SK-N-SH (cell line): ENCODE measurements at regions not wholly inside any gene's neighbourhood (a gene's known extent, or its start where the extent isn't known, plus 50 kb on each side); places are given as distances from the start of the nearest gene placed in this dataset.

ENCODE experiments used
- CTCF ChIA-PET: fragments of 300-600, 350-600 bp; formaldehyde crosslinking; extraction: SDS; loops from one replicate; lab custom pipeline; 2021; lab: Yijun Ruan, JAX
- POLR2A ChIA-PET: fragments of 350-600 bp; sonication (Branson Sonifier 250); formaldehyde crosslinking; extraction: SDS; loops from one replicate; lab custom pipeline; 2020; ENCODE audit warnings: antibody characterized with exemption, inconsistent platforms; lab: Yijun Ruan, JAX
- DNase-seq: peaks from one replicate; pipeline ENCODE4 v3.0.0; 2012
- H2AFZ ChIP-seq: fragments of 200-600 bp; sonication (generic); 2 replicates; pipeline ENCODE4 v1.8.1; 2016; ENCODE audit warnings: antibody characterized with exemption, mild to moderate bottlenecking, low read depth
- H3F3A ChIP-seq: fragments of 200-600 bp; sonication (generic); replicated peaks from 2 replicates; pipeline ENCODE3; 2016; ENCODE audit warnings: antibody characterized with exemption, mild to moderate bottlenecking; ENCODE audit not compliant: insufficient read depth
- H3K27ac ChIP-seq, 2 experiments: fragments of 200-500 bp in 1 of 2; fragments of 200-600 bp in 1 of 2; sonication (Bioruptor generic) in 1 of 2; sonication (generic), shearing (Covaris generic) in 1 of 2; 2 replicates each; pipeline versions ENCODE4 v1.5.1 to v1.6.1; 2014 to 2016; ENCODE audit warnings: low read depth in 2 of 2, inconsistent platforms in 1 of 2, low read length in 1 of 2, mild to moderate bottlenecking in 1 of 2, mixed read lengths in 1 of 2
- H3K27me3 ChIP-seq: fragments of 200-600 bp; sonication (generic), shearing (Covaris generic); 2 replicates; pipeline ENCODE4 v1.6.1; 2016; ENCODE audit warnings: mixed run types; ENCODE audit not compliant: insufficient read depth
- H3K36me3 ChIP-seq, 2 experiments: fragments of 200-500 bp in 1 of 2; fragments of 200-600 bp in 1 of 2; sonication (Bioruptor generic) in 1 of 2; sonication (generic) in 1 of 2; replicated peaks in 1 of 2; 2 replicates each; pipeline versions ENCODE3 to v1.5.1; 2014 to 2016; ENCODE audit warnings: low read length in 1 of 2, mild to moderate bottlenecking in 1 of 2; ENCODE audit not compliant: insufficient read depth in 2 of 2, control insufficient read depth in 1 of 2
- H3K4me1 ChIP-seq, 2 experiments: fragments of 200-500 bp in 1 of 2; fragments of 200-600 bp in 1 of 2; sonication (Bioruptor generic) in 1 of 2; sonication (generic), shearing (Covaris generic) in 1 of 2; 2 replicates each; pipeline versions ENCODE4 v1.5.1 to v1.6.1; 2014 to 2016; ENCODE audit warnings: low read depth in 1 of 2, low read length in 1 of 2, mixed run types in 1 of 2; ENCODE audit not compliant: insufficient read depth in 2 of 2, control insufficient read depth in 1 of 2
- H3K4me2 ChIP-seq: fragments of 200-600 bp; sonication (generic), shearing (Covaris generic); 2 replicates; pipeline ENCODE4 v1.6.1; 2017; ENCODE audit warnings: mixed run types
- H3K4me3 ChIP-seq, 2 experiments: fragments of 200-500 bp in 1 of 2; fragments of 200-600 bp in 1 of 2; sonication (Bioruptor generic) in 1 of 2; sonication (generic), shearing (Covaris generic) in 1 of 2; 2 replicates each; pipeline versions ENCODE4 v1.5.1 to v1.8.1; 2014 to 2016; ENCODE audit warnings: low read depth in 2 of 2, inconsistent platforms in 1 of 2, low read length in 1 of 2, mild to moderate bottlenecking in 1 of 2, mixed read lengths in 1 of 2, moderate library complexity in 1 of 2
- H3K79me2 ChIP-seq: fragments of 200-600 bp; sonication (generic); 2 replicates; pipeline ENCODE4 v1.8.1; 2017; ENCODE audit warnings: mild to moderate bottlenecking; ENCODE audit not compliant: insufficient read depth
- H3K9ac ChIP-seq: fragments of 200-600 bp; sonication (generic); 2 replicates; pipeline ENCODE4 v1.6.1; 2017; ENCODE audit warnings: mixed run types
- H3K9me2 ChIP-seq: fragments of 200-600 bp; sonication (generic); 2 replicates; pipeline ENCODE4 v1.6.1; 2017; ENCODE audit warnings: mixed run types
- H3K9me3 ChIP-seq: fragments of 200-600 bp; sonication (generic); 2 replicates; pipeline ENCODE4 v1.6.1; 2017; ENCODE audit warnings: mixed run types, mild to moderate bottlenecking, moderate library complexity
- H4K20me1 ChIP-seq: fragments of 200-600 bp; sonication (generic); 2 replicates; pipeline ENCODE4 v1.6.1; 2017; ENCODE audit warnings: mild to moderate bottlenecking, mixed run types; ENCODE audit not compliant: insufficient read depth
- CHD2 ChIP-seq: fragments of 150-350 bp; IDR thresholded peaks from 2 replicates; pipeline ENCODE4 v1.6.1; 2018; ENCODE audit warnings: low read length; ENCODE audit not compliant: partially characterized antibody
- EZH2phosphoT487 ChIP-seq: fragments of 200-600 bp; sonication (generic); IDR thresholded peaks from 2 replicates; pipeline ENCODE4 v1.6.1; 2017; ENCODE audit warnings: low read depth, mixed run types, mild to moderate bottlenecking, antibody characterized with exemption, moderate library complexity, borderline replicate concordance
- FOSL2 ChIP-seq: IDR thresholded peaks from 2 replicates; pipeline ENCODE4 v1.4.0; 2012; ENCODE audit warnings: low read depth, mild to moderate bottlenecking, moderate library complexity, borderline replicate concordance
- FOXJ3 ChIP-seq: sonication (generic); formaldehyde crosslinking; IDR thresholded peaks from 2 replicates; pipeline ENCODE4 v1.5.1; 2020; ENCODE audit warnings: mild to moderate bottlenecking, missing genetic modification reagents
- FOXM1 ChIP-seq: IDR thresholded peaks from 2 replicates; pipeline ENCODE4 v1.4.0; 2012; ENCODE audit warnings: low read depth, mild to moderate bottlenecking
- JUND ChIP-seq: IDR thresholded peaks from 2 replicates; pipeline ENCODE4 v1.4.0; 2012
- MEF2A ChIP-seq: IDR thresholded peaks from 2 replicates; pipeline ENCODE4 v1.4.0; 2012; ENCODE audit warnings: low read depth, borderline replicate concordance
- NFIC ChIP-seq: IDR thresholded peaks from 2 replicates; pipeline ENCODE4 v1.4.0; 2012; ENCODE audit warnings: borderline replicate concordance
- NRF1 ChIP-seq: IDR thresholded peaks from 2 replicates; pipeline ENCODE4 v1.6.1; 2012; ENCODE audit warnings: low read depth, mild to moderate bottlenecking, low read length
- POLR2AphosphoS5 ChIP-seq: IDR thresholded peaks from 2 replicates; pipeline ENCODE4 v1.6.1; 2012; ENCODE audit warnings: low read depth, low read length
- RCOR1 ChIP-seq: fragments of 150-350 bp; IDR thresholded peaks from 2 replicates; pipeline ENCODE4 v1.6.1; 2017; ENCODE audit warnings: antibody characterized with exemption, low read length
- RFX5 ChIP-seq: IDR thresholded peaks from 2 replicates; pipeline ENCODE4 v1.6.1; 2012; ENCODE audit warnings: mild to moderate bottlenecking, improper control_type of control experiment, low read length
- RXRA ChIP-seq: IDR thresholded peaks from 2 replicates; pipeline ENCODE4 v1.4.0; 2012; ENCODE audit warnings: low read depth, mild to moderate bottlenecking, borderline replicate concordance
- SIN3A ChIP-seq: IDR thresholded peaks from 2 replicates; pipeline ENCODE4 v1.6.1; 2012; ENCODE audit warnings: low read depth, mild to moderate bottlenecking, low read length, moderate library complexity, borderline replicate concordance
- SMC3 ChIP-seq: IDR thresholded peaks from 2 replicates; pipeline ENCODE4 v1.6.1; 2012; ENCODE audit warnings: low read depth, low read length, improper control_type of control experiment
- TAF1 ChIP-seq: IDR thresholded peaks from 2 replicates; pipeline ENCODE4 v1.6.1; 2012; ENCODE audit warnings: low read depth, mild to moderate bottlenecking, low read length, moderate library complexity, borderline replicate concordance
- TCF12 ChIP-seq: IDR thresholded peaks from 2 replicates; pipeline ENCODE4 v1.4.0; 2012
- TEAD4 ChIP-seq: IDR thresholded peaks from 2 replicates; pipeline ENCODE4 v1.4.0; 2012; ENCODE audit warnings: mild to moderate bottlenecking, borderline replicate concordance; ENCODE audit not compliant: insufficient read depth
- YY1 ChIP-seq: IDR thresholded peaks from 2 replicates; pipeline ENCODE4 v1.4.0; 2012; ENCODE audit warnings: low read depth, mild to moderate bottlenecking
- WGBS: methylation state at CpG from one replicate; pipeline ENCODE4 v1.1.6; 2017; ENCODE audit warnings: low lambda C conversion rate; 5-methylcytosine and 5-hydroxymethylcytosine counted together
- TF ChIP-seq, protein P1 (sequence below): IDR thresholded peaks from 2 replicates; pipeline ENCODE4; 2012
- TF ChIP-seq, protein P2 (sequence below): IDR thresholded peaks from 2 replicates; pipeline ENCODE4 v1.4.0; 2012; ENCODE audit warnings: low read depth, borderline replicate concordance
- TF ChIP-seq, protein P3 (sequence below): fragments of 200-600 bp; sonication (generic); IDR thresholded peaks from 2 replicates; pipeline ENCODE4 v1.6.1; 2017; ENCODE audit warnings: antibody characterized with exemption, mild to moderate bottlenecking, moderate library complexity
- TF ChIP-seq, protein P4 (sequence below): fragments of 150-350 bp; IDR thresholded peaks from 2 replicates; pipeline ENCODE4 v1.6.1; 2017; ENCODE audit warnings: antibody characterized with exemption, low read length, low read depth, borderline replicate concordance
- TF ChIP-seq, protein P5 (sequence below): IDR thresholded peaks from 2 replicates; pipeline ENCODE4 v1.4.0; 2012; ENCODE audit warnings: low read depth, borderline replicate concordance

DNA sequence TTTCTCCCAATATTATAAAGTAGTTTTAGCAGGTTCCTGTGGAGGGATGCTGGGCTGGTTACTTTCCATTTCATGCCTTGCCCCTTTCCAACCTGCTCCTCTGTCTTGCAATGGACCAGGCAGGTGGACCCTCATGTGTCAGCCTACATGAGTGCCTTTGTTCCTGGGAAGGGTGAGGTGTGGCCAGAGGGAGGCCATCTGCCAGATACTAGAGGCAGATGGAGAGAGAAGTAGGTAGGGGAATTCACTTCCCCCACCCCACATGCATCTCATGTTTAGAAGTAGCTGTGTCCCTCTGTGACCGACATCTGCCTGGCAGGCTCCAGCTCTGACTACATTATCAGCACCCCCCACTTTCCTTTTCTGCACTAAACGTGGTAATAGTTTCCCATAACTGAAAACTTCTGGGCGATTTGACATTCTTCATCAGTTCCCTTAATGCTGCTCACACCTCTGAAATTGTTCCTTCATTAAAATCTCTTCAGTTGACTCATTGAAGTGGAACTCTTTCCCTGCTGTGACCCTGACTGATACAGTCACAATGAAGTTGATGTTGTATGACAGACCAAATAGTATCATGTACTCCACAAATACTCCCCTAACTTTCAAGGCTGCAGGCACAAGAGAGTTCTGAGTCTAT is 396.3 kb upstream of the FZD8 start:
- POLR2A ChIA-PET, result no interaction called here
- no peaks in the 10 kb centered on the region for H3K36me3 ChIP-seq
- no peaks in the 10 kb centered on the region for H3K9me3 ChIP-seq
- H3K9me2 ChIP-seq, result no peaks in the 10 kb centered on the region
- 40% methylated on average over 3 of the region's 3 CpGs for WGBS
- no peaks in the 10 kb centered on the region for H3K27me3 ChIP-seq
- no peak for DNase-seq
- H3K27ac ChIP-seq, result no peak overlapping the region
- no peak overlapping the region for H3K4me3 ChIP-seq
- no peak overlapping the region for H3K9ac ChIP-seq
- no peak overlapping the region for H3K4me2 ChIP-seq
- H4K20me1 ChIP-seq, result no peaks in the 10 kb centered on the region
- TF ChIP-seq, protein P1, sequence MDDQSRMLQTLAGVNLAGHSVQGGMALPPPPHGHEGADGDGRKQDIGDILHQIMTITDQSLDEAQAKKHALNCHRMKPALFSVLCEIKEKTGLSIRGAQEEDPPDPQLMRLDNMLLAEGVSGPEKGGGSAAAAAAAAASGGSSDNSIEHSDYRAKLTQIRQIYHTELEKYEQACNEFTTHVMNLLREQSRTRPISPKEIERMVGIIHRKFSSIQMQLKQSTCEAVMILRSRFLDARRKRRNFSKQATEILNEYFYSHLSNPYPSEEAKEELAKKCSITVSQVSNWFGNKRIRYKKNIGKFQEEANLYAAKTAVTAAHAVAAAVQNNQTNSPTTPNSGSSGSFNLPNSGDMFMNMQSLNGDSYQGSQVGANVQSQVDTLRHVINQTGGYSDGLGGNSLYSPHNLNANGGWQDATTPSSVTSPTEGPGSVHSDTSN, result no peak
- TF ChIP-seq FOSL2 (no peak), RXRA (no peak), TAF1 (no peak), FOXJ3 (CRISPR knock-in tag) (no peak), TCF12 (no peak), CHD2 (no peak), MEF2A (no peak), EZH2phosphoT487 (no peak), FOXM1 (no peak), NRF1 (no peak), JUND (no peak), SIN3A (no peak)
- TF ChIP-seq, protein P2, sequence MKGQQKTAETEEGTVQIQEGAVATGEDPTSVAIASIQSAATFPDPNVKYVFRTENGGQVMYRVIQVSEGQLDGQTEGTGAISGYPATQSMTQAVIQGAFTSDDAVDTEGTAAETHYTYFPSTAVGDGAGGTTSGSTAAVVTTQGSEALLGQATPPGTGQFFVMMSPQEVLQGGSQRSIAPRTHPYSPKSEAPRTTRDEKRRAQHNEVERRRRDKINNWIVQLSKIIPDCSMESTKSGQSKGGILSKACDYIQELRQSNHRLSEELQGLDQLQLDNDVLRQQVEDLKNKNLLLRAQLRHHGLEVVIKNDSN, result no peak
- TF ChIP-seq, protein P3, sequence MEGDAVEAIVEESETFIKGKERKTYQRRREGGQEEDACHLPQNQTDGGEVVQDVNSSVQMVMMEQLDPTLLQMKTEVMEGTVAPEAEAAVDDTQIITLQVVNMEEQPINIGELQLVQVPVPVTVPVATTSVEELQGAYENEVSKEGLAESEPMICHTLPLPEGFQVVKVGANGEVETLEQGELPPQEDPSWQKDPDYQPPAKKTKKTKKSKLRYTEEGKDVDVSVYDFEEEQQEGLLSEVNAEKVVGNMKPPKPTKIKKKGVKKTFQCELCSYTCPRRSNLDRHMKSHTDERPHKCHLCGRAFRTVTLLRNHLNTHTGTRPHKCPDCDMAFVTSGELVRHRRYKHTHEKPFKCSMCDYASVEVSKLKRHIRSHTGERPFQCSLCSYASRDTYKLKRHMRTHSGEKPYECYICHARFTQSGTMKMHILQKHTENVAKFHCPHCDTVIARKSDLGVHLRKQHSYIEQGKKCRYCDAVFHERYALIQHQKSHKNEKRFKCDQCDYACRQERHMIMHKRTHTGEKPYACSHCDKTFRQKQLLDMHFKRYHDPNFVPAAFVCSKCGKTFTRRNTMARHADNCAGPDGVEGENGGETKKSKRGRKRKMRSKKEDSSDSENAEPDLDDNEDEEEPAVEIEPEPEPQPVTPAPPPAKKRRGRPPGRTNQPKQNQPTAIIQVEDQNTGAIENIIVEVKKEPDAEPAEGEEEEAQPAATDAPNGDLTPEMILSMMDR, result no peak
- no peaks in the 10 kb centered on the region for H3F3A ChIP-seq
- H3K79me2 ChIP-seq, result no peaks in the 10 kb centered on the region
- H2AFZ ChIP-seq, result no peak overlapping the region
- H3K4me1 ChIP-seq, result no peaks in the 10 kb centered on the region
- CTCF ChIA-PET, result no interaction called here

DNA sequence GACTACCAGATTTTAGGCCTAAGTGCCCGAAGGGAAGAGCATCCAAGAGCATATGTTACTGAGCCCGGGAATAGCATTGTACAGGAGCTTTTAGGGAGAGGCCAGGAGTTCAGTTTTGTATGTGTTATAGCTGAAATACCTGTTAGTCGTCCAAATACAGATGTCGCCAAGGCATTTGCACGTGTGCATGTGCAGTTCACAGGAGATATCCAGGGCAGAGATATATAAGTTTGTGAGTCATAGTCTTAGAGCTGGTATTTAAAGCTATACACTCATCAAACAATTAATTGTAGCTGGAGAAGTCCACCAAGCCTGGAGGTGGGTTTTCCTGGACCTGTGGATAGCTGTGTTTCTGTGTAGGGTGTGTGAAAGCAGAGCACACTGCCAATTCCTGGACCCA is 394.0 kb upstream of the FZD8 start:
- H3K9me2 ChIP-seq, result no peaks in the 10 kb centered on the region
- H4K20me1 ChIP-seq, result no peaks in the 10 kb centered on the region
- H3K79me2 ChIP-seq, result no peaks in the 10 kb centered on the region
- no peak overlapping the region for H3K4me3 ChIP-seq
- no peak overlapping the region for H3K9ac ChIP-seq
- H2AFZ ChIP-seq, result no peak overlapping the region
- no peaks in the 10 kb centered on the region for H3K27me3 ChIP-seq
- no peaks in the 10 kb centered on the region for H3K4me1 ChIP-seq
- DNase-seq, result no peak
- H3K27ac ChIP-seq, result no peak overlapping the region
- POLR2A ChIA-PET, result interaction anchor here (1.0 kb wide), 1 partner anchor 15 kb away, joined by 3 read pairs; no protein-coding TSS in a partner anchor
- H3K9me3 ChIP-seq, result no peaks in the 10 kb centered on the region
- no peaks in the 10 kb centered on the region for H3K36me3 ChIP-seq
- H3F3A ChIP-seq, result no peaks in the 10 kb centered on the region
- CTCF ChIA-PET, result no interaction called here
- WGBS, result 73% methylated on average over 5 of the region's 5 CpGs
- no peak overlapping the region for H3K4me2 ChIP-seq
- no peak for TF ChIP-seq SIN3A
- no peak for TF ChIP-seq RCOR1
- TF ChIP-seq YY1, result no peak
- no peak for TF ChIP-seq TEAD4
- TF ChIP-seq SMC3, result no peak
- TF ChIP-seq RFX5, result no peak
- TF ChIP-seq, protein P4, sequence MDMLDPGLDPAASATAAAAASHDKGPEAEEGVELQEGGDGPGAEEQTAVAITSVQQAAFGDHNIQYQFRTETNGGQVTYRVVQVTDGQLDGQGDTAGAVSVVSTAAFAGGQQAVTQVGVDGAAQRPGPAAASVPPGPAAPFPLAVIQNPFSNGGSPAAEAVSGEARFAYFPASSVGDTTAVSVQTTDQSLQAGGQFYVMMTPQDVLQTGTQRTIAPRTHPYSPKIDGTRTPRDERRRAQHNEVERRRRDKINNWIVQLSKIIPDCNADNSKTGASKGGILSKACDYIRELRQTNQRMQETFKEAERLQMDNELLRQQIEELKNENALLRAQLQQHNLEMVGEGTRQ, result no peak
- TF ChIP-seq, protein P5, sequence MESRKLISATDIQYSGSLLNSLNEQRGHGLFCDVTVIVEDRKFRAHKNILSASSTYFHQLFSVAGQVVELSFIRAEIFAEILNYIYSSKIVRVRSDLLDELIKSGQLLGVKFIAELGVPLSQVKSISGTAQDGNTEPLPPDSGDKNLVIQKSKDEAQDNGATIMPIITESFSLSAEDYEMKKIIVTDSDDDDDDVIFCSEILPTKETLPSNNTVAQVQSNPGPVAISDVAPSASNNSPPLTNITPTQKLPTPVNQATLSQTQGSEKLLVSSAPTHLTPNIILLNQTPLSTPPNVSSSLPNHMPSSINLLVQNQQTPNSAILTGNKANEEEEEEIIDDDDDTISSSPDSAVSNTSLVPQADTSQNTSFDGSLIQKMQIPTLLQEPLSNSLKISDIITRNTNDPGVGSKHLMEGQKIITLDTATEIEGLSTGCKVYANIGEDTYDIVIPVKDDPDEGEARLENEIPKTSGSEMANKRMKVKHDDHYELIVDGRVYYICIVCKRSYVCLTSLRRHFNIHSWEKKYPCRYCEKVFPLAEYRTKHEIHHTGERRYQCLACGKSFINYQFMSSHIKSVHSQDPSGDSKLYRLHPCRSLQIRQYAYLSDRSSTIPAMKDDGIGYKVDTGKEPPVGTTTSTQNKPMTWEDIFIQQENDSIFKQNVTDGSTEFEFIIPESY, result no peak
- TF ChIP-seq RXRA, result no peak
- no peak for TF ChIP-seq POLR2AphosphoS5
- TF ChIP-seq NFIC, result no peak
- no peak for TF ChIP-seq TCF12
- no peak for TF ChIP-seq TAF1
